KMS-11 (cell line): ENCODE measurements at regions not wholly inside any gene's neighbourhood (a gene's known extent, or its start where the extent isn't known, plus 50 kb on each side); places are given as distances from the start of the nearest gene placed in this dataset.

Source experiments
- H2AFZ ChIP-seq: fragments of 200-600 bp; sonication (generic); 2 replicates; pipeline ENCODE4 v1.6.1; 2016; ENCODE audit warnings: antibody characterized with exemption, mixed run types, low read depth
- H3K27ac ChIP-seq: fragments of 200-600 bp; sonication (generic); 2 replicates; pipeline ENCODE4 v1.6.1; 2016; ENCODE audit warnings: mild to moderate bottlenecking, mixed run types
- H3K27me3 ChIP-seq: fragments of 200-600 bp; sonication (generic); 2 replicates; pipeline ENCODE4 v1.6.1; 2017; ENCODE audit warnings: mild to moderate bottlenecking, low read depth, mixed run types, moderate library complexity; ENCODE audit not compliant: insufficient read depth
- H3K36me3 ChIP-seq: fragments of 200-600 bp; sonication (generic); 2 replicates; pipeline ENCODE4 v1.6.1; 2017; ENCODE audit warnings: mild to moderate bottlenecking, mixed run types; ENCODE audit not compliant: insufficient read depth
- H3K4me1 ChIP-seq: fragments of 200-600 bp; sonication (generic); 2 replicates; pipeline ENCODE4 v1.6.1; 2016; ENCODE audit warnings: mild to moderate bottlenecking, low read depth, mixed run types; ENCODE audit not compliant: poor library complexity, severe bottlenecking
- H3K4me2 ChIP-seq: fragments of 200-600 bp; sonication (generic); 2 replicates; pipeline ENCODE4 v1.7.0; 2016; ENCODE audit warnings: mild to moderate bottlenecking, mixed run types
- H3K4me3 ChIP-seq: fragments of 200-600 bp; sonication (generic); IDR thresholded peaks from 2 replicates; pipeline ENCODE4 v1.6.1; 2017; ENCODE audit warnings: low read depth, low read length, mixed read lengths; ENCODE audit not compliant: insufficient read depth
- H3K79me2 ChIP-seq: fragments of 200-600 bp; sonication (generic); 2 replicates; pipeline ENCODE4 v1.6.1; 2016; ENCODE audit warnings: low read depth, mixed run types; ENCODE audit not compliant: insufficient read depth
- H3K9ac ChIP-seq: fragments of 200-600 bp; sonication (generic); 2 replicates; pipeline ENCODE4 v1.6.1; 2016; ENCODE audit warnings: mild to moderate bottlenecking, mixed run types
- H4K20me1 ChIP-seq: fragments of 200-600 bp; sonication (generic); 2 replicates; pipeline ENCODE4 v1.6.1; 2016; ENCODE audit warnings: mild to moderate bottlenecking, mixed run types; ENCODE audit not compliant: insufficient read depth
- TF ChIP-seq, protein P1 (sequence below): fragments of 200-600 bp; sonication (generic); conservative IDR thresholded peaks from 2 replicates; pipeline ENCODE4 v1.6.1; 2017; ENCODE audit warnings: low read depth, mild to moderate bottlenecking, antibody characterized with exemption, low read length, moderate library complexity, mixed read lengths

DNA sequence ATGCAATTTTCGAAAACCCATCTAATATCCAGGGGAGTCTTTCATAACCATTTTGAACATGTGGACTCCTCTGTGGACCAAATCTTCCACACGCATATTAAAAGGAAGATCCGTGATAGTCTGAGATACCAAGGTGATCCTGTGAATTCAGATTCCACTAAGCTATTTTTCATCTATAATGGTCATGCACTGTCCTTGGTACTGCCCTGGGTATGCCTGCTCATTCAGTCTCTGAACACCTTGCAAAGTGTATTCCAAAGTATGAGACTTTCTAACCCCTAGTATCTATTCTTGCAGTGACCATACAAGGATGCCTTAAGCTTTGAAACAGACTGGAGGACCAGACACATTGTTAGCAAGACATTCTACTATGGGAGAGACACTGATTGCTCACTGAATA, 217.6 kb upstream of the CCDC150 start:
- no peak overlapping the region for H3K4me2 ChIP-seq
- no peaks in the 10 kb centered on the region for H3K27me3 ChIP-seq
- H3K79me2 ChIP-seq: no peaks in the 10 kb centered on the region
- H4K20me1 ChIP-seq: no peaks in the 10 kb centered on the region
- H2AFZ ChIP-seq: no peak overlapping the region
- TF ChIP-seq, protein P1, sequence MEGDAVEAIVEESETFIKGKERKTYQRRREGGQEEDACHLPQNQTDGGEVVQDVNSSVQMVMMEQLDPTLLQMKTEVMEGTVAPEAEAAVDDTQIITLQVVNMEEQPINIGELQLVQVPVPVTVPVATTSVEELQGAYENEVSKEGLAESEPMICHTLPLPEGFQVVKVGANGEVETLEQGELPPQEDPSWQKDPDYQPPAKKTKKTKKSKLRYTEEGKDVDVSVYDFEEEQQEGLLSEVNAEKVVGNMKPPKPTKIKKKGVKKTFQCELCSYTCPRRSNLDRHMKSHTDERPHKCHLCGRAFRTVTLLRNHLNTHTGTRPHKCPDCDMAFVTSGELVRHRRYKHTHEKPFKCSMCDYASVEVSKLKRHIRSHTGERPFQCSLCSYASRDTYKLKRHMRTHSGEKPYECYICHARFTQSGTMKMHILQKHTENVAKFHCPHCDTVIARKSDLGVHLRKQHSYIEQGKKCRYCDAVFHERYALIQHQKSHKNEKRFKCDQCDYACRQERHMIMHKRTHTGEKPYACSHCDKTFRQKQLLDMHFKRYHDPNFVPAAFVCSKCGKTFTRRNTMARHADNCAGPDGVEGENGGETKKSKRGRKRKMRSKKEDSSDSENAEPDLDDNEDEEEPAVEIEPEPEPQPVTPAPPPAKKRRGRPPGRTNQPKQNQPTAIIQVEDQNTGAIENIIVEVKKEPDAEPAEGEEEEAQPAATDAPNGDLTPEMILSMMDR: no peak
- no peak overlapping the region for H3K27ac ChIP-seq
- H3K4me3 ChIP-seq: no peak overlapping the region
- no peaks in the 10 kb centered on the region for H3K4me1 ChIP-seq
- H3K36me3 ChIP-seq: no peaks in the 10 kb centered on the region
- H3K9ac ChIP-seq: no peak overlapping the region

DNA sequence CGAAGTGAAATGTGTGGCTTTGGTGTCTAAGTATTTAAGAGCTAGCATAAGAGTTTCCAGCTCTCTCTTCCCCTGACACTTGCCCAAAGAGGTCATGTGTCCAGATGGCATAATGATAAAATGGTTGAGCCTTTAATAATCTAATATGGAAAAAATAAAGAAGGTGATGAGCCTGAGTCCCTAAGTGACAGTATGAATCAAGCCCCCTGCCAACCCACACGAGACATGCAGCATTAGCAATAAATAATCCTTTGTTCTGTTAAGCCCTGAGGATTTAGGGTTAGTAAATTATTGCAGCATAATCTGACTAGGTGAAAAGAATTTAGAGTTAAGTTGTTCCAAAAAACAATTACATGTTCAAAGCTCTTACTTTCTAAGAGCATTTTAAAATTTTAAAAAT, 217.2 kb upstream of the CCDC150 start:
- H3K36me3 ChIP-seq: no peaks in the 10 kb centered on the region
- H3K4me2 ChIP-seq: no peak overlapping the region
- H4K20me1 ChIP-seq: no peaks in the 10 kb centered on the region
- H3K79me2 ChIP-seq: no peaks in the 10 kb centered on the region
- TF ChIP-seq, protein P1: no peak
- H2AFZ ChIP-seq: no peak overlapping the region
- H3K4me1 ChIP-seq: no peaks in the 10 kb centered on the region
- no peak overlapping the region for H3K4me3 ChIP-seq
- no peaks in the 10 kb centered on the region for H3K27me3 ChIP-seq
- no peak overlapping the region for H3K27ac ChIP-seq
- H3K9ac ChIP-seq: no peak overlapping the region

DNA sequence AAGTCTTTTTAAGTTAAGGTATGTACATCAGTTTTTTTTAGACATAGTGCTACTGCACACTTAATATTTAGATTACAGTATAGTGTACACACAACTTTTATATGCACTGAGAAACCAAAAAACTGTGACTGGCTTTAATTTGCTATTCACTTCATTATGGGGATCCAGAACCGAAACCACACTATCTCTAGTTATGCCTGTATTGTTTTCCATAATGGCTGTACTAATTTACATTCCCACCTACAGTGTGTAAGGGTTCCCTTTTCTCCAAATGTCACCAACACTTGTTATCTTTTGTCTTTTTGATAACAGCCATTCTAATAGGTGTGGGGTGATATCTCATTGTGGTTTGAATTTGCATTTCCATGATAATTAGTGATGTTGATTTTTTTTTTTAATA, 213.4 kb upstream of the CCDC150 start:
- no peak overlapping the region for H2AFZ ChIP-seq
- no peaks in the 10 kb centered on the region for H3K4me1 ChIP-seq
- no peaks in the 10 kb centered on the region for H3K79me2 ChIP-seq
- TF ChIP-seq, protein P1: no peak
- H4K20me1 ChIP-seq: no peaks in the 10 kb centered on the region
- H3K27ac ChIP-seq: no peak overlapping the region
- H3K9ac ChIP-seq: no peak overlapping the region
- H3K27me3 ChIP-seq: no peaks in the 10 kb centered on the region
- H3K36me3 ChIP-seq: no peaks in the 10 kb centered on the region
- H3K4me3 ChIP-seq: no peak overlapping the region
- H3K4me2 ChIP-seq: no peak overlapping the region

DNA sequence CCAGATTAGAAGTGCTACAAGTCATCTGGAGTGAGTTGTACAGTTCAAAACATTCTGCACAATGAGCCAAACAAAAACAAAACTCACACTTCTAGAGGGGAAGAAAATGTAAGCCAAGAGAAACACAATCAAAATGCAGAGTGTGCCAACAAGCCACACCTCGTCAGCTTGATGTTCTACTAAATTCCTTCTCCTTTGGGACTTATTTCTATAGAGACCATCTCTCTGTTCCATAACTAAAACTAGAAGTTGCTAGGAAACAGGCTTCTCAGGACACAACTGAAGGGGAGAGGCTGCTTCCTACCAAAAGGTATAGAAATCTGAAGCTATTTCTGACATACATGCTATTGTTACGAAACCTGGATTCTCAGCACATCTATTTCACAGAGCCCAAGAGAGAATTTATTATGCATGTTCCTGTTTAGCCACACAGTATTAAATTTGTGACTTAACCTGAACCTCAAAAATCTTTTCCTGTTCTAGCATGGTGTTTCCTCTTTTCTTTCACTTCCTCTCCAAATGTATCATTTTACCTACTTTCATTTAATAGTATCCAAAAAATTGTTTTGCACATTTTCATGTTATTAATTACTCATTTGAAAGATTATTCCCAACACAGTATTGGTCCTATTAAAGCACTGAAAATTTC, 211.4 kb upstream of the CCDC150 start:
- Histone ChIP-seq H3K27me3 (no peaks in the 10 kb centered on the region), H3K27ac (no peak overlapping the region), H4K20me1 (no peaks in the 10 kb centered on the region), H3K4me3 (no peak overlapping the region), H3K9ac (no peak overlapping the region), H3K79me2 (no peaks in the 10 kb centered on the region), H3K4me1 (no peaks in the 10 kb centered on the region), H3K4me2 (no peak overlapping the region), H3K36me3 (no peaks in the 10 kb centered on the region), H2AFZ (no peak overlapping the region)
- TF ChIP-seq, protein P1: no peak
